ENCODE measurements at regions not wholly inside any gene's neighbourhood (a gene's known extent, or its start where the extent isn't known, plus 50 kb on each side); places are given as distances from the start of the nearest gene placed in this dataset.

DNA sequence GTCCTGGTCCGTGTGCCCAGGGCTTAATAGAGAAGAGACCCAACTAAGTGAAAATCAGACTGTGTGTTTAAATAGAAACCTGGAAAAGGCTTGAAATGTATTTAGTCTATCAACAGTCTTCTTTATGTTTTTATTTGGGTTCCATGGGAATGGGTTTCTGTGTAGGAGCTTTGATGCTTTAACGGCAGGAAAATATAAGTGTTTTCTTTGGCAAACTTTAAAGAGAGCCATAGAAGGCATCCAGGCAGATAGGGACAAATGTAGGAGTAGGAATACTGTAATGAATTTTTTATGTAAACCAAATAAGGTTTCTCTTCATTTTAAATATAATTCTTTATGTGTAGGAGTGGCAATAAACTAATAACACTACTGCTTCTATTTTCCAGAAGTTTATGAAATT lies 989.0 kb downstream of the GATA3 start:
- dilution Hi-C loops (cut with HindIII; ENCODE audit: low sequenced_read_pairs, unreplicated experiment): no loop called here
- no peak overlapping the region for H3K14ac ChIP-seq (replicated peaks; ENCODE audit: low read depth, low read length)
- CTCF ChIA-PET: no interaction called here

More for the DNA sequence above, 989.0 kb downstream of the GATA3 start:
- H3K4me3 ChIP-seq (ENCODE audit: insufficient read depth, low read depth, low read length): no peak overlapping the region
- H2BK120ac ChIP-seq (ENCODE audit: low read depth, low read length): no peak overlapping the region
- H2AK9ac ChIP-seq (replicated peaks; ENCODE audit: low read depth, low read length, poor library complexity): no peak overlapping the region
- H3K4me2 ChIP-seq (ENCODE audit: low read depth, low read length): no peak overlapping the region
- no peak overlapping the region for H2BK5ac ChIP-seq (ENCODE audit: low read depth, low read length, poor library complexity, severe bottlenecking)
- no peak overlapping the region for H3K18ac ChIP-seq (ENCODE audit: low read depth, low read length)
- no peak overlapping the region for H3K4ac ChIP-seq (ENCODE audit: low read depth, low read length)
- H3K36me3 ChIP-seq (ENCODE audit: control insufficient read depth, insufficient read depth, low read length): no peaks in the 10 kb centered on the region
- no peak overlapping the region for H3K9ac ChIP-seq (ENCODE audit: low read depth, low read length)
- intact Hi-C loops (cut with micrococcal nuclease) (no loop called here), in situ Hi-C loops (cut with MboI; ENCODE audit: low sequenced_read_pairs) (no loop called here)
- POLR2A ChIA-PET (ENCODE audit: unreplicated experiment): no interaction called here
- no peak overlapping the region for H4K8ac ChIP-seq (ENCODE audit: low read depth in 2 of 2, low read length in 2 of 2)
- ATAC-seq (ENCODE audit: low read depth) (no peak), DNase-seq (no peak)
- WGBS, 2 experiments (ENCODE audit: extremely low coverage in 2 of 2, insufficient read length in 1 of 2): no CpG with 5 or more reads among the region's 2 CpGs
- H3K27ac ChIP-seq (ENCODE audit: insufficient read depth, low read length): no peak overlapping the region
- no peaks in the 10 kb centered on the region for H3K9me1 ChIP-seq (ENCODE audit: insufficient read depth, low read length)
- H2BK15ac ChIP-seq (ENCODE audit: low read depth, low read length): no peak overlapping the region
- no TSS peak for BruUV-seq (replicated peaks)
- no peak overlapping the region for H3K23ac ChIP-seq (ENCODE audit: low read depth, low read length)
- TF ChIP-seq FOS (IDR thresholded peaks at IDR 0.05; ENCODE audit: low read depth, low read length) (no peak), NFE2L2 (IDR thresholded peaks at IDR 0.05; ENCODE audit: low read depth, low read length) (no peak), SMC3 (IDR thresholded peaks at IDR 0.05; ENCODE audit: low read depth, low read length) (no peak), MAZ (IDR thresholded peaks at IDR 0.05; ENCODE audit: borderline replicate concordance, low read depth, low read length) (no peak), BHLHE40 (IDR thresholded peaks at IDR 0.05; ENCODE audit: low read depth, low read length) (no peak), RAD21 (IDR thresholded peaks at IDR 0.05; ENCODE audit: low read length) (no peak), RFX5 (IDR thresholded peaks at IDR 0.05; ENCODE audit: low read depth, low read length) (no peak), MXI1 (IDR thresholded peaks at IDR 0.05; ENCODE audit: borderline replicate concordance, low read depth, low read length) (no peak), MAFK (IDR thresholded peaks at IDR 0.05; ENCODE audit: low read depth, low read length) (no peak), RCOR1 (IDR thresholded peaks at IDR 0.05; ENCODE audit: insufficient replicate concordance, low read length) (no peak), CEBPB (IDR thresholded peaks at IDR 0.05; ENCODE audit: low read depth, low read length) (no peak), ELK1 (IDR thresholded peaks at IDR 0.05; ENCODE audit: borderline replicate concordance, low read depth, low read length) (no peak), CHD1 (IDR thresholded peaks at IDR 0.05; ENCODE audit: low read depth, low read length) (no peak), POLR2A (IDR thresholded peaks at IDR 0.05; ENCODE audit: low read depth, low read length) (no peak)
- TF ChIP-seq, protein P1, sequence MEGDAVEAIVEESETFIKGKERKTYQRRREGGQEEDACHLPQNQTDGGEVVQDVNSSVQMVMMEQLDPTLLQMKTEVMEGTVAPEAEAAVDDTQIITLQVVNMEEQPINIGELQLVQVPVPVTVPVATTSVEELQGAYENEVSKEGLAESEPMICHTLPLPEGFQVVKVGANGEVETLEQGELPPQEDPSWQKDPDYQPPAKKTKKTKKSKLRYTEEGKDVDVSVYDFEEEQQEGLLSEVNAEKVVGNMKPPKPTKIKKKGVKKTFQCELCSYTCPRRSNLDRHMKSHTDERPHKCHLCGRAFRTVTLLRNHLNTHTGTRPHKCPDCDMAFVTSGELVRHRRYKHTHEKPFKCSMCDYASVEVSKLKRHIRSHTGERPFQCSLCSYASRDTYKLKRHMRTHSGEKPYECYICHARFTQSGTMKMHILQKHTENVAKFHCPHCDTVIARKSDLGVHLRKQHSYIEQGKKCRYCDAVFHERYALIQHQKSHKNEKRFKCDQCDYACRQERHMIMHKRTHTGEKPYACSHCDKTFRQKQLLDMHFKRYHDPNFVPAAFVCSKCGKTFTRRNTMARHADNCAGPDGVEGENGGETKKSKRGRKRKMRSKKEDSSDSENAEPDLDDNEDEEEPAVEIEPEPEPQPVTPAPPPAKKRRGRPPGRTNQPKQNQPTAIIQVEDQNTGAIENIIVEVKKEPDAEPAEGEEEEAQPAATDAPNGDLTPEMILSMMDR (conservative IDR thresholded peaks at IDR 0.05; ENCODE audit: low read depth, low read length): no peak
- TF ChIP-seq, protein P2, sequence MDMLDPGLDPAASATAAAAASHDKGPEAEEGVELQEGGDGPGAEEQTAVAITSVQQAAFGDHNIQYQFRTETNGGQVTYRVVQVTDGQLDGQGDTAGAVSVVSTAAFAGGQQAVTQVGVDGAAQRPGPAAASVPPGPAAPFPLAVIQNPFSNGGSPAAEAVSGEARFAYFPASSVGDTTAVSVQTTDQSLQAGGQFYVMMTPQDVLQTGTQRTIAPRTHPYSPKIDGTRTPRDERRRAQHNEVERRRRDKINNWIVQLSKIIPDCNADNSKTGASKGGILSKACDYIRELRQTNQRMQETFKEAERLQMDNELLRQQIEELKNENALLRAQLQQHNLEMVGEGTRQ (IDR thresholded peaks at IDR 0.05; ENCODE audit: low read depth, low read length): no peak
- H2AK5ac ChIP-seq (ENCODE audit: low read depth, low read length): no peak overlapping the region
- no peaks in the 10 kb centered on the region for H3K27me3 ChIP-seq (ENCODE audit: control insufficient read depth, insufficient read depth, low read length)
- no peak overlapping the region for H3K56ac ChIP-seq (ENCODE audit: extremely low read depth, insufficient read depth, low read length)
- no peak overlapping the region for H2BK20ac ChIP-seq (ENCODE audit: low read depth, low read length)
- H4K91ac ChIP-seq (ENCODE audit: insufficient read depth, low read depth, low read length): no peak overlapping the region
- no peaks in the 10 kb centered on the region for H3K4me1 ChIP-seq (ENCODE audit: control insufficient read depth, insufficient read depth, low read length)
- H4K20me1 ChIP-seq (ENCODE audit: insufficient read depth, low read length): no peaks in the 10 kb centered on the region
- H4K5ac ChIP-seq (ENCODE audit: low read depth, low read length): no peak overlapping the region
- H3K79me1 ChIP-seq (ENCODE audit: low read depth in 1 of 2, low read length in 2 of 2): no peaks in the 10 kb centered on the region
- no peak overlapping the region for H2AFZ ChIP-seq (replicated peaks; ENCODE audit: low read length, poor library complexity)
- H3K9me3 ChIP-seq (ENCODE audit: control insufficient read depth, insufficient read depth, low read length): peaks cover 8% of the 10 kb centered on the region

Data from IMR-90 (cell line).